ENCODE measurements at regions not wholly inside any gene's neighbourhood (a gene's known extent, or its start where the extent isn't known, plus 50 kb on each side); places are given as distances from the start of the nearest gene placed in this dataset.

DNA sequence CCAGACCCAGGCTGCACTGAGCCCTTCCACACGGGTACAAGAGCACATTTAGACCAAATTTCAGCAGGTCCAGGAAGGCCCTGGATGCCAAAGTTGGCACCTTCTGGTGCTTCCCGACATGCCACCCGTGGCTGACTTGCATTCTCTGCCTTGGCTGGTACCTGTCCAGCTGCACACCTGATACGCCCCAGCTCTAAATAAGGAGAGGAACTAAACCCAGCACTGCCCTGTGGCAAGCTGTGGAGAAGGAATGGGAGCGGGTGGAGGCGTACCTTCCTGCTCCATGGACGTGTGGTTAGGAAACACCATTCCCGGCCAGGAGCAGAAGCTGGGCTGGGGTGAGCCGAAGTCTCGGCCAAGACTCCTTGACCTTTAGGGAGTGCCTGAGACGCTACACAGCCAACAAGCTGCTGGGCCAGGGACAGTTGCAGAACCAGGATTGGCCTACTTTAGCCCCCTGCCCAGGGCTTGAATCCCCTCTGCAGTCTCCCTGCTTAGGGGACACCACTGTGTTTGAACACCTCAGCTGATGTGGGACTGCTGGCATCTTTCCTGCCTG lies 86.5 kb upstream of the TAF1B start:
- no peak for DNase-seq (ENCODE audit: low read depth in 2 of 2)

DNA sequence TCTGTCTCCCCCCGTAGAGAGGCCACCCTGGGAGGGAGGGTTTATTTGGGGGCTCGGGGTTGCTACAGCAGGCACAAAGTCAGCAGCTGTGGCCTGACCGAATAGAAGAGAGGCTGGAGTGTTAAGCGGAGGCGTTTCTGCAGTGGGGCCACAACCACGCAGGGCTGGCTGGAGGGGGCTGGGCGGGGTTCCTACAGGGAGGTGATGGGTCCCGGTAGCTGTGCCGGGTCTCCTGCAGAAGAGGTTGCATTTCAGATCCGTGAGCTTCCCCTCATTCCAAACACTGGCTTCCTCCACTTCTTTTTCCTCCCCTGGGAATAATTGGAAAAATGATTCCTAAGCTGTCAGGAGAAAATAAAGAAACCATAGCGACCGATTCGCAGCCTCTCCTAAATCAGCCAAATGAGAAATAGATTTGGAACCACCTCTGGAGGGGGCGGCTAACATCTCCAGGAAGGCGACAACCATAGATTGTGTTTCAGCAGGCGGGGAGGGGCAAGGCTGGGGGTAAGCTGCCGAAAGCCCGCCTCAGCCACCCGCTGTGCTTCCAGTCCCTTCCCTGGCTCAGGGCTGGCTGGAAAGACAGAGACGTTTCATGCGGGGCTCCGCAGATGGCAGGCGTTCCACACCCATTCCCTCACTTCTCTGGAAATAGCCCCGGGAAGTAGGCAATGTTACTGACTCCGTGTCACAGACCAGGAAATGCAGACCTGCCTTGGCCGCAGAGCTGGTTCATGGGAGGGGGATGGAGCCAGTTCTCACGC lies 85.6 kb upstream of the TAF1B start:
- no peak for DNase-seq (ENCODE audit: low read depth in 2 of 2)

DNA sequence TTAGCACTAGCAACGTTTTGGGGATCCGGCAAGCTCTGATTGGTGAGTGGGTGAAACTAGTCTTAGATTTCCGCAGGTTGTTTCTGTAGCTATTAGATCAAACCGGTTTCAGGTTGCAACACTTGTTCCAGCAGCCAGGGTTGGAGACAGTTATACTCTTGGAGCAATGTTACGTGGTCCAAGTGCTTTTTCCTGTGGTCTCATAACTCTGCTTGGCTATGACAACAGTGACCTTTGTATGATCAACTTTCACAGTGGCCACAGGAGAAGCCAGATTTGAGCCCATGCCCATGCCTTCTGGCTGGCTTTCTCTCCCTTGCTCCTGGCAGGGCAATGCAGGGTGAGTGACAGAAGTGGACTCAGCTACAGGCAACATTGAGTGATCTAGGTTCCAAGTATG lies 84.5 kb upstream of the TAF1B start:
- no peak for DNase-seq (ENCODE audit: low read depth in 2 of 2)

DNA sequence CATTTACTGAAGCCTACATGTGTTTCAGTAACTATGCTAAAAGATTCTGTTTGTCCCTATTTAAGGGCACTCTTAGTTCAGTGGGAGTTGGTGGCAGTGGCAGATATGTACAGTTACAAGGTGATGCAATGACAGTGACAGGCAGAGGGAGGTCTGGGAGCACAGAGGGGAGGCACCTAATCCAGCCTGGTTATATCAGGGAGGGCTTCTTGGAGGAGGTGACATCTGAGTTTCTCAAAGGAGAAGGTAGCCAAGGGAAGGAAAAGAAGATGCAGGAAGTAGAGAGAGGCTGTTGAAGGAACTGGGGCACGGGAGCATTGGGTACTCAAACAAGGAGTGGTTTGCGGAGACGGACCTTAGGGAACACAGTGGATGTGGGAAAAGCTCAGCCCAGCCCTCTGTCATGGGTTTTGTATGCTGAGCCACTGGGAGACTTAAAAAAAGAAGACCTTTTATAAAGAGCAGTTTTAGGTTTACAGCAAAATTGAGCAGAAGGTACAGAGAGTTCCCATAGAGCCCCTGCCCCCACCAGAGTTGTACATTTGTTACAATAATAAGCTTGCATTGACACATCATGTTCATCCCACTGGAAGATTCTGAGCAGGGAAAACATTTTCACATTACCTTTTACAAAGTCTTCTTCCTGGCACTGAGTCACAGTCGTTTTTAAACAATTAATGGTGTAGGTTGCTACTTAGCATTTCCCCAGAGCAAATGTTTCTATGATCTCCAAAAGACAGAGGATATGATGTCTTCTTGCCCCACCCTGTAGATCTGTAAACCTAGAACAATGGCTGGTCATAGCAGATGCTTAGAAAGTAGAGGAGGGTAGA lies 83.0 kb upstream of the TAF1B start:
- no peak for DNase-seq (ENCODE audit: low read depth in 2 of 2)

DNA sequence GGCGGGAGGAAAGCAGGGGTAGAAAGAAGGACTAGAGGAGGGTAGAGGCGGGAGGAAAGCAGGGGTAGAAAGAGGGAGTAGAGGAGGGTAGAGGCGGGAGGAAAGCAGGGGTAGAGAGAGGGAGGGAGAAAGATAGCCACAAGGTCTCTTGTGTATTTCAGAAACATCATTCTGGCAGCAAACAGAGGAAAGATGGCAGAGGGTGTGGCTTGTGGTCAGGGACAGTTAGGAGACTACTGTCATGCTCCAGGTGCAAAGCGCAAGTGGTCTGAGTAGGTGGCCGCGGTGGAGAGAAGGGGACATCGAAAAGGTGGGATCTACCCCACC lies 82.4 kb upstream of the TAF1B start:
- no peak for DNase-seq (ENCODE audit: low read depth in 2 of 2)

DNA sequence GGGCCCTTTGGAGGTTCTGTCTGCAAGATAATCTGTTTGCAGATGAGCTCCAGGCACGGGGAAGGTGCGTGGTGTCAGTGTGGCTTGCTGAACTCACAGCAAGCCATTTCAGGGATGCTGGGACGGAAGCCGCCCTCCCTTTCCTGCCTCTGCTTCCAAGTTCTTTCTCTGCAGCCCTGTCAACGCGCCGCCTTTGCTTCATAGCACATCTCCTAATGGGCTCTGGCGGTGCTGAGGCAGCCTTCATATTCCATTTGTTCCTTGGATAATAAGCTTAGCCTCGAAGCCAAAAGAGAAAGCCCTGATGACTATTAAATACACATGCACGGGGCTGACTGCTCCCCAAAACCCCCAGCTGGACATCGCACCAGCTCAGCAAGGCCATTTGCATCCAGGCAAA lies 81.7 kb upstream of the TAF1B start:
- DNase-seq (ENCODE audit: low read depth in 2 of 2), result no peak

DNA sequence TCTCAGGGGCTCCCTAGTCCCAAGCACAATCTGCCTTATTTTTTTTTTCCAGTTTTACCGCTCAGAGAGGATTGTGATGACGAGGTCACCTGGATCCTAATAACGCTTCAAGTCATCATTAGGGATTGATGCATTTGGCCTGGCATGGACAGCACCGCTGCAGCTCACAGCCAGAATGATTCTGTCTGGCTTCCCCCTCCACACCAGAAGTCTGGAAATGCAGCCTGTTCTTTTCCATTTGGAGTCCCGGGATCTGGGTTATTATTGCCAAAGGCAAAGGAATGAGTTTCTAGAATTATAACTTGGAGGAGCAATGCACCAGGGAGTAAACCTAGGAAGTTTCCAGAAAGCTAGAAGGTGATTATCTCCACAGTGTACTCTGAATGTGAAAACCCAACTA lies 81.1 kb upstream of the TAF1B start:
- no peak for DNase-seq (ENCODE audit: low read depth in 2 of 2)

DNA sequence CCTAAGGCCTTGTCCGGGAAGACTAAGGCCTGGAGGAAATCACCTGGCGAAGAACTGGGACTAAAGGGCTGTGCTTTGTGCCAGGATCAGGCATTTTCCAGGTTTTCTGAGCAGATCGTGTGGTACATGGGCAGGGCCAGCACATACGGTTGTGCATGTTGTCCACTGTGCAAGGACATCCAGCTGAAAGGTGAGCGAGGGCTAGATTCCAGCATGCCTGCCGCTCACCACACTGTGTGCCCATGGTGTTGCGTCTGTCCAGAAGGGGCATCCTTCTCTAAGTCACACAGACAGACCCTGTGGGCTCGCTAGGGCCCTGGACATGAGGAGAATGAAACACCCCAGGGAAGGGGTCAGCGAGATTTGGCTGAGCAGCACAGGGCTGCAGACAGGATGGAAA lies 80.3 kb upstream of the TAF1B start:
- DNase-seq (ENCODE audit: low read depth in 2 of 2), result no peak

DNA sequence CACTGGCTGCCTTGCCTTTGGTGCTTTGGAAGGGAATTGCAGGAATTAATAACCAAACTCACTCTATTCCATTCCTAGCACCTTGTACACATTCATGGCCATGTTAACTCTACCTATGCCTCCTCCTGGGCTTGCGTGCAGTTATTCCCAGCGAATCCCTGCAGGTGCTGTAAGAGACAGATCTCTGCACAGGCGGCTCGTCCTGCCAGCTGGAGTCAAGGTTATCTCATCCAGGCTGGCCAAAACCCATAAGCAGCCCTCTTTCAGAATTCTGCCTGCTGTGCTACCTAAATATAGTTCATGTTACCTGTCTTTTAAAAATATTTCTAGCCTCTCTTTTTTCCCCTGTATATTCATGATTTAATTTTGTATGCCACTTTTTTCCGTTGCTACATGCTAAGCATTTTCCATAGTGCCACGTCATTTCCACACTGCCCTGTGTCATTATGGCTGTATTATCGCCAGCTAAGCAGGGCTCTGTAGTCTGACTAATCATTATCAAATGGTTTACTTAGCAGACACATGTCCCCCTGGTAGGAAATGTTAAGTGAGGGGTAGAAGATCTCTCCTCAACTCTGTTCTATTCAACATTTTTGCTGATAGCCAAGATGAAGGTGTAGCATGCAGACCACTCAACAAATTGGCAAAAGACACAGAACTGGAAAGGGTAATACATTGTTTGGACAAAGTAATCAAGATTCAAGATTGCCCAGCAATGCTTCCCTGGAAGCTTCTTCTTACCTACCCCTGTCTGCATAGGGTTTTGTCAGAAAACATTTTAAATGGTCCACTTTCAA lies 79.7 kb upstream of the TAF1B start:
- DNase-seq (ENCODE audit: low read depth in 2 of 2), result no peak

DNA sequence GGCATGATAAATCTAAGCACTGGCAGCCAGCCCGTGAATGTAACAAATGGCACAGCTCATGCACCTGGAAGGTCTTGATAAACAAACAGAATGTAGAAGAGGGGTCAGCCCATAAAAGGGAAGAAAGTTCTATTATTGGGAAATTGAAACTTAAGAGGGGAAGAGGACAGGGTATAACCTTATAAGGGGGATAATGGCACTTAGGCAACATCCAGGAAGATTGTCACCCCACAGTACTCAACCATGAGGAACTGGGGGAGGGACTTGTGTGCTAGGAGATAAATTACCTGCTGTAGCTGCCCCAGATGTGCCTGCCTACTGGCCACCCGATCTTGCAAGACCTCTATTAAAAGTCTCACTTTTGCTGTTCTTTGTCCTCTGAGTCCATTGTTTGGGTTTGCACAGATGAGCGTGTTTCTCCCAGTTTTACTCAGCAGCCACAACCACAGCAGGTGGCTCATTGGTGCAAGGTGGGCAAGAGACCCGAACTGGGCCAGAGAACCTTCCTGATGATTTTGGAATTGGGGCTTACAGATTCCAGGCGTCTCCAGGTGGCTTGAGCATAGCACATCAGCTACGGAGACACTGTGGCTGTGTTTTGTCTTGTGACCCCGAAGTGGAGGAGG lies 79.0 kb upstream of the TAF1B start:
- DNase-seq (ENCODE audit: low read depth in 2 of 2), result no peak

DNA sequence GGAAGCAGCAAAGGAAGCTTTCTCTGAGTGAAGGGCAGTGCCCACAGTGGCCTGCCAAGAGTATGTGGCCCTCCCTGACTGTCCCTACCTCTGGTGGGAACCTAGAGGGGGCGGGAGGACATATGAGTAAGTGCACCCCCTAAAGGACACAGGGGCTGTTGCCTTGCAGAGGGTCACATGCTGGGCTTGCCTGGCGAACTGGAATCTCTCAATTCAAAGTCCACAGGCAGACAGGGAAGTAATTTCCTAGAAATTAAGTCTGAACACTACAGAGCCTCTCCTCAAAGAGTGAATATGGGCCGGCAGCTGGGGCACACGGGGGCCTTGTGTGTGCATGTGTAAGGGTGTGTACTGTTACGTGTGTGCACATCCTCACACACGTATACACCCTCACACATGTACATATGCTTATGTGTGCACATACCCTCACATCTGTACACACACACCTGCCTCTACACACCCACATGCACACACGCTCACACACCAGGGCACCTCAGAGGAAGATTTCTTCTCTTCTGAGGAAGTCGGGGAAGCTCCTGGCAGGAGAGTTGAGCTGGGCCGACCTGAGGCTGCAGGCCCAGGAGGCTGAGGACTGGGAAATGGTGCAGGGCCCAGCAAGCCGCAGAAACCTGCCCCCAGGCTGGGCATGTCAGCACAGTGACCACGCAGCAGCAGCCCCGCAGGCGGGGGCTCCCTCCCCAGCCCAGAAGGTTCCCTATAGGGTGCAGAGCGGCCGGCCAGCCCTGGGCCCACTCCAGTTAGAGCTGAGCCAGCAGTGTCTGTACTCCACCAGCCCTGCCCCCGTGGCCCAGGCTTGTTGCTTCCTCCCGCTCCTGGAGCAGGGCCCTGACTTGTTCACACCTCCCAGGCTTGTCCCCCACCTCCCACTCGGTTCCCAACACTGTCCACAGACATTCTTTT lies 77.4 kb upstream of the TAF1B start:
- no peak for DNase-seq (ENCODE audit: low read depth in 2 of 2)

DNA sequence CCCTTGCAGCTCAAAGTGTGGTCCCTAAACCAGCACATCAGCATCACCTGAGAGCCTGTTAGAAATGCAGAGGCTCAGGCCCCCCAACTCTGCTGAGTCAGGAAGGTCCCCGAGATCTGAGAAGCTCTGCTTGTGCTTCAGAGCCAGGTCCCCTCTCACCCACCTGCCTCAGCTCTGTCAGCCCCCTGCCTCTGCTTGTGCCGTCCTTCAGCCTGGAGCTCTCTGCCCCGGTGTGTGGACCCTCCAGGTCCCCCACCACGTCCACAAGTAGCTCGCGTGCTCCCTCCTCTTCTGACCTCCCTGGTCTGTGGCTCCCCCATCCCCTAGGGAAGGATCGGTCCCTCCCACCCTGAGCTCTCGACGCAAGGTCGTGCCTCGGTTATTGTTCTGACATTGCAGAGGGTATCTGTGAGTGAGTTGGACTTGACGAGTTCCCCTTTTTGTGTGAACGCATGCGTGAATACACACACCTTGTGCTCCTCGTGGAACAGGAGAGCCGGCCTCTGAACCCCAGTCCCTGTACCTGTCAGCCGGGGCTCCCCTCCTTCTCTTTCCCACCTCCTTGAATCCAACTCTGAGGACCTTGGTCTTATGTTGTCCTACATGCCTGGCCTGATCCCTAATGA lies 75.5 kb upstream of the TAF1B start:
- DNase-seq (ENCODE audit: low read depth in 2 of 2), result no peak

DNA sequence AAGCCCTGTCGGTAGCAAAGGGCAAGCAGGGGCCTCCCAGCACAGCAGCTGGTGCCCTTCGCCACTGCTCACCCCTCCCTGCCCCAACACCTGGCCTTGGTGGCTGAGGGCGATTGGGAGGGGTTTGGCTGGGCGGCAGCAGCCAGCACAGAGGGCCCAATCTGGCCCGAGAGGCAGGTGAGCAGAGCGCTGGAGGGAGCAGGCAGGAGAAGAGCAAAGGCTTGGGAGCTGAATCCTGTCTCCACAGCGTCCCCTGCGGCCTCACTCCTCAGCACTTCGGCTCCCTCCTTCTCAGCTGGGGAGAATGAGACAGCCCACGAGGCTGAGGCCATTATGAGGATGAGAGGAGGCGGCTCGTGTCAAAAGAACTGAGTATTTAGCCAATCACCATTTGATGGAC lies 74.9 kb upstream of the TAF1B start:
- no peak for DNase-seq (ENCODE audit: low read depth in 2 of 2)

DNA sequence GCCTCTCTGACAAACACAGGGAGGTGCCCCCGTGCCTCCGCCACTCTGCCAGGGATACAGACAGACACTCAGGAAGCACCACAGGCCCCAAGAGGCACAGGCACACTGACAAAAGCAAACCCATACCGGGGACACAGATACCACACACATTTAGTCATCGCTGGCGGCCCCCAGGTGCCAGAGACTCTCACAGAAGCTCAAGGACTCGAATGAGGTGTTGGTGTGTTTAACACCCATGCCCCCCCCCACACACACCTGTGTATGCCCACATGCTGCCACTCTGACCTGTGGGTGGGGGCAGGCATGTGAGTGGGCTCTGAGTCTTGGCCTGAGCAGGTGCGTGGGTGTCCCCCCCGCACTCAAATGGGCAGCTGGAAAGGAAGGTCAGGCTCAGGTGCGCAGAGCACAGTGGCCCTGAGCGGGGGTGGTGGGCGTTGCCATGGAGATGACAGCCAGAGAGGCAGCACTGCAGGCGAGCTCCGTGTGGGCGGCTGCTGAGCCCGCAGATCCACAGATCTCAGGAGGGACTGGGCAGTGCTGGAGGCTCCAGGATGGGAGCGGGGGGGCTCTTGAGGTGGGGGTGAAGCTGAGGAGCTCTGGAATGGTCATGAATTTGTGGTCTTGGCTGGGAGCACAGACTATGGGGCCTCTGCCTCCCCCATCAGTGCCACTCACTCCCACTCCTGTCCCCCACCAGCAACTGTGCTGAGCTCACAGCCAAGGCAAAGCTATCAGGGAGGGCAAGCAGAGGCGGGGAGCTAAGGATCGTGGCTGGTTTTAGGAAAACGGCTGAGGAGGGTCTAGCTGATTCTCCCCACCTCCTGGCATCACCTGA lies 73.9 kb upstream of the TAF1B start:
- no peak for DNase-seq (ENCODE audit: low read depth in 2 of 2)

DNA sequence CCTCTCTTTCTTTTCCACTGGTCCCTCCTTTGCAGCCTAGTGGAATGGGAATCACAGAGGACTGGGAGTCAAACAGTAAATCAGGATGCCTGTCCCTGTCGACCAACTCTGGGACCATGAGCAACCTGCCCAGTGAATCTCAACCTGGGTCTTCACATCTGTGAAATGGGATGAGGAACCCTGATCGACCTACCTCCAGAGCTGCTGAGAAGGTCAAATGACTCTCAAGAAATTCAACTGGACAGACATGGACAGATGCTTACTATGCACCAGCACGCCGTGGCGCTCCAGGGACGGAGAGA lies 73.3 kb upstream of the TAF1B start:
- DNase-seq (ENCODE audit: low read depth in 2 of 2), result no peak

DNA sequence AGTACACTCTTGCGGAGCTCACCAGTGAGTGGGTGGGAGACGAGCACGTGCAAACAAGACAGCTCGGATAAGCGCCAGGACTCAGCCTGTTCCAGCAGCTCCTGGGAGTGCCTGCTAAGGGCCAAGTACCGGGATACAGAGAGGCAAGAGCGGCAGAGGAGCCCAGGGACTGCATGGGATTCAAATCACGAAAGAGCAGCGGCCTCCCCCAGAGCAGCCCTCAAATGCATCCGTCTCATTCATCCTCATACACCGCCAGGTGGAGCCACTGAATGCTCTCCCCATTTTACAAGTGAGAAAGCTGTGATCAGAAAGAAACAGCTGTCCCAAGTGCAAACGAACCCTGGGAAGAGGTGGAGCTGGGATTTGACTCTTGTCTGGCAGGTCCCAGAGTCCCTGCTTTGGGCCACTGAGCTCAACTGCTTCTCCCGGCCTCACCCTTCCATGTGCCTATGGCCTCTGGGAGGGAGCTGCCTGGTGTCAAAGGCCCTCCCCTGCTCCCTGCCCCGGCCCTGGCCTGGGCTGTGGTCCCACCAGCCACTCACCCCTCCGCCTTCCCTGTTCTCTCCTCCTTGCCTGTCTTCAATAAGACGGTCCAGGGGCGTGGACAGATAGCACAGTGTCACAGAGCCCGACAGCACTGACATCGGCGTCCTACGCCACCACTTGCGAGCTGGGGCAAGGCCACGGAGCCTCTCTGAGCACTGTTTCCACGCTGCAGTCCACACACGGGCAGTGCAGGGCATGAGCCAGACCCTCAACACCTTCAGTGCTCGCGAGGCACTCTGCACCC lies 72.8 kb upstream of the TAF1B start:
- no peak for DNase-seq (ENCODE audit: low read depth in 2 of 2)

DNA sequence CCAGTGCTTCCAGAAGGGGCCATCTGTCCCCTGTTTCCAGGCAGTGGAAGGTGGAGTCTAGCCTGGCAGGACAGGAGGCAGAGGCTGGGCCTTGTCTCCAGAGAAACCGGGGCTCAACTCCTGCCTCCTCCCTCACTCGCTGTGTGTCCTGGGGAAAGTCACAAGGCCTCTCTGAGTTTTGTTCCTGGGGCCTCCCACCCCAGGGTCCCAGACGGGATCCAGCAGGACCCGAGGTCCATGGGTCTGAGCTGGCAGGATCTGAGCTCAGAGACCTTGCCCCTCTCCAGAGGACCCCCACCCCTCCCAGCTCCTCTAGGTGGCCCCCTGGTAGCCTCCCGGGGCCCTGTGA lies 72.2 kb upstream of the TAF1B start:
- no peak for DNase-seq (ENCODE audit: low read depth in 2 of 2)

DNA sequence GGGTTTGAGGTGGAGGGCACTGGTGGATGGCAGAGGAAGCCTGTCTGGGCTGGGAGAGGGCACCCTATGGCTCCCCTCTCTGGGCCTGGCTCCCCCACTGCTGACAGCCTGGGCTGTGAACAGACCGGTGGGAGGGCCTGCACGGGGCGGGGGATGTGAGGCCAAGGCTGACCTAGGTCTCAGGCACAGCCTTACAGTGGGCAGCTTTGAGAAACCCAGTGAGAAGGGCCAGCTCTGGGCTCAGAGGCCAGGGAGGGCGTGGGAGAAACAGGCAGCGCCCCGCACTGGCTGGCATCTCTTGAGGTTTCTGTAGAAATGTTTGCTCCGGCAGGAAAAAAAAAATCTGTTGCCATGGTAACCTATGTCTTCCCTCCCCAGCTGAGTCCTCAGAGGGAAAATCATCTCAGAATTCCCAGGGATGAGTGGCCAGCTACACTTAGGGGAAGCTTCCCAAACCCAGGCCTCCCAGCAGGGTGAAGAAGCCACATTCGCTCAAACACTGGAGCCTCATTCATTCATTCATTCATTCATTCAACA lies 71.7 kb upstream of the TAF1B start:
- no peak for DNase-seq (ENCODE audit: low read depth in 2 of 2)

Measured in stimulated activated CD4-positive, alpha-beta T cell treated with anti-CD3 and anti-CD28 coated beads, Interleukin-1b, Interleukin-23, amount 100 ng/mL, for 1 hour (primary cell).